Lower leg skin (tissue), 4 donors: ENCODE measurements at regions not wholly inside any gene's neighbourhood (a gene's known extent, or its start where the extent isn't known, plus 50 kb on each side); places are given as distances from the start of the nearest gene placed in this dataset.

Experiments used
- DNase-seq, 2 donors: peaks; one replicate each; pipeline ENCODE4 v3.0.0-alpha.2; 2019; ENCODE audit warnings: low spot score in 2 of 2
- H3K4me3 ChIP-seq: fragments of 200-600 bp; sonication (generic); 2 replicates; pipeline ENCODE4 v1.5.1; 2017; ENCODE audit warnings: mild to moderate bottlenecking, low read depth; ENCODE audit not compliant: poor library complexity, severe bottlenecking
- POLR2A ChIP-seq, 2 donors: fragments of 450-650 bp; IDR thresholded peaks; one replicate each; pipeline ENCODE4 v1.6.1; 2016 to 2017; ENCODE audit warnings: antibody characterized with exemption in 2 of 2, mild to moderate bottlenecking in 1 of 2, moderate library complexity in 1 of 2
- WGBS, 2 donors: methylation state at CpG; one replicate each; pipeline ENCODE4 v1.1.5; 2018; 5-methylcytosine and 5-hydroxymethylcytosine counted together
- intact Hi-C: fragments of 100-400 bp; cut with DNase I; formaldehyde crosslinking; loops from one replicate; pipeline ENCODE4 v1.15.0; 2023; ENCODE audit warnings: low total_unique reads
- TF ChIP-seq, protein P1 (sequence below), 3 donors: fragments of 450-650 bp; IDR thresholded peaks; one replicate each; pipeline ENCODE4 v1.5.1; 2016; ENCODE audit warnings: antibody characterized with exemption in 3 of 3, mild to moderate bottlenecking in 3 of 3, moderate library complexity in 2 of 3

DNA sequence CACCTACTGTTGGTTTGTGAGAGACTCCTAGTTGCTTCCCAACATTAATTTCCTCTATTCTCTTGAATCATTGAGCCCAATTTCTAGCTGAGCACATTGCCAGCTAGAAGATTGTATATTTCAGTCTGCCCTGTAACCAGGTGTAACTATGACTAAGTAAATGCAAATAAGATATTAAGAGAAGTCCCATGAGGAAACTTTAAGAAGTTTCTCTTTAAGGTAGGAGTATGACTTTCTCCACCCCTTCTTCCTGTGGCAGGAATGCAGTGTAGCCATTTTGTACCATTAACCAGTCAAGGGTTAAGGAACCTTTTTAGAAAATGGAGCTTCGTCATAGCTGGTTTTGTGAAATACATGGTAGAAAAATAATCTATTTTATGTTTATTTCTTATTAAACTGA is 534.2 kb upstream of the RGS18 start:
- intact Hi-C loops: no loop called here
- DNase-seq: no peak
- H3K4me3 ChIP-seq: no peak overlapping the region
- 81 to 91% methylated on average over 1 of the region's 1 CpG for WGBS, 2 donors
- no peak for TF ChIP-seq POLR2A (IDR thresholded peaks at IDR 0.05)
- TF ChIP-seq, protein P1, sequence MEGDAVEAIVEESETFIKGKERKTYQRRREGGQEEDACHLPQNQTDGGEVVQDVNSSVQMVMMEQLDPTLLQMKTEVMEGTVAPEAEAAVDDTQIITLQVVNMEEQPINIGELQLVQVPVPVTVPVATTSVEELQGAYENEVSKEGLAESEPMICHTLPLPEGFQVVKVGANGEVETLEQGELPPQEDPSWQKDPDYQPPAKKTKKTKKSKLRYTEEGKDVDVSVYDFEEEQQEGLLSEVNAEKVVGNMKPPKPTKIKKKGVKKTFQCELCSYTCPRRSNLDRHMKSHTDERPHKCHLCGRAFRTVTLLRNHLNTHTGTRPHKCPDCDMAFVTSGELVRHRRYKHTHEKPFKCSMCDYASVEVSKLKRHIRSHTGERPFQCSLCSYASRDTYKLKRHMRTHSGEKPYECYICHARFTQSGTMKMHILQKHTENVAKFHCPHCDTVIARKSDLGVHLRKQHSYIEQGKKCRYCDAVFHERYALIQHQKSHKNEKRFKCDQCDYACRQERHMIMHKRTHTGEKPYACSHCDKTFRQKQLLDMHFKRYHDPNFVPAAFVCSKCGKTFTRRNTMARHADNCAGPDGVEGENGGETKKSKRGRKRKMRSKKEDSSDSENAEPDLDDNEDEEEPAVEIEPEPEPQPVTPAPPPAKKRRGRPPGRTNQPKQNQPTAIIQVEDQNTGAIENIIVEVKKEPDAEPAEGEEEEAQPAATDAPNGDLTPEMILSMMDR (IDR thresholded peaks at IDR 0.05): no peak

DNA sequence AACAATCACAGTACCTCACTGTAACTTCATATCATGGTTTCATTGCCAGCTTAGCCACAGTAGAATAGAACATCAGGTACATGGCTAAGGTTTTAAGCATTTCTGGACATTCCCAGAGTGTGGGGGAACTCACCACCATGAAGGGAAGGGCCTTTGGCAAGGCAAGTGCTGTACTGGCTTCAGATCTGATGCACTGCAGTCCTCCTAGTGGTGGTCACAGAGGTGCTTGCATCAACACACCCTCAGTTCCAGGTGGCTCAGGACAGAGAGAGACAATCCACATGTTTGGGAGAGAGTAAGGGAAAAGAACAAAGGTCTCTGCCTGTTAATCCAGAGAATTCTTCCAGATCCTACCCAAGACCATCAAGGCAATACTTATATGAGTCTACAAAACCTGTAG is 528.4 kb upstream of the RGS18 start:
- no peak overlapping the region for H3K4me3 ChIP-seq
- TF ChIP-seq, protein P1 (IDR thresholded peaks at IDR 0.05): no peak
- no peak for TF ChIP-seq POLR2A (IDR thresholded peaks at IDR 0.05)
- DNase-seq: no peak
- intact Hi-C loops: no loop called here

DNA sequence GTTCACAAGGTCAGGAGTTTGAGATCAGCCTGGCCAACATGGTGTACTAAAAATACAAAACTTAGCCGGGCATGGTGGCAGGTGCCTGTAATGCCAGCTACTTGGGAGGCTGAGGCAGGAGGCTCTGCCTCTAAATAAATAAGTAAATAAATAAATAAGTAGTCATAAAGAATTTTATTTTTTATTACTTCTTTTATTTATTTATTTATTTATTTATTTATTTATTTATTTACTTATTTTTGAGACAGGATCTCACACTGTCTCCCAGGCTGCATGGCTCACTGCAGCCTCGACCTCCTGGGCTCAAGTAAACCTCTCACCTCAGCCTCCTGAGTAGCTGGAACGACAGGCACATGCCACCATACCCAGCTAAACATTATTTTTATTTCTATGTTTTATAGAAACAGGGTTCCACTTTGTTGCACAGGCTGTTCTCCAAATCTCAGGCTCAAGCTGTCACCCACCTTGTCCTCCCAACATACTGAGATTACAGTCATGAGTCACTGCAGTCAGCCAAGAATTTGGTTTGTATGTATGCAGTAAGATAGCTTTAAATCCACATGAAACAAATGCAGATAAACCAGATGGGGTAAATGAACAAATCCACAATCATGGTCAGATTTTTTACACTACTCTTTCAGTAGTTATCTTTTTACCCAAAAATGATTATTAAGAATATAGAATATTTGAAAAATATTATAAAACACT is 523.3 kb upstream of the RGS18 start:
- TF ChIP-seq POLR2A (IDR thresholded peaks at IDR 0.05): no peak
- TF ChIP-seq, protein P1 (IDR thresholded peaks at IDR 0.05): no peak
- 88 to 93% methylated on average over 3 of the region's 3 CpGs for WGBS, 2 donors
- no peak for DNase-seq
- intact Hi-C loops: no loop called here
- H3K4me3 ChIP-seq: no peak overlapping the region

DNA sequence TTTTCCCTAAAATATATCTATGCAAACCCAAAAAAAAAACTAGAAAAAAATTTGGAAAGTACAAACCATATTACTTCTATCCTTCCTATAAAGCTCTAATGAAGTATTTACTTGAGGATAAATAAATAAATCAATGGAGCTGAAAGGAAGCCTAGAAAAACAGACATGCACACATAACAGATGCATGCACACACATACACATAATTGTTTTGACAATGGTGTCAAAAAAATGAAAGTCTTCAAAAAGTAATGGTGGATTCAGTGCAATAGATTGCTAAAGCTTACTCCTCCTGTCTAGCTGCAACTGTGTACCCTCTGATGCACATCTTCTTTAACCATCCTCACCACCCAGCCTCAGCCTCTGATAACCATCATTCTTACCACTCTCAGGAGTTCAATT is 521.9 kb upstream of the RGS18 start:
- no peak for TF ChIP-seq POLR2A (IDR thresholded peaks at IDR 0.05)
- TF ChIP-seq, protein P1 (IDR thresholded peaks at IDR 0.05): no peak
- no peak for DNase-seq
- H3K4me3 ChIP-seq: no peak overlapping the region
- intact Hi-C loops: no loop called here

DNA sequence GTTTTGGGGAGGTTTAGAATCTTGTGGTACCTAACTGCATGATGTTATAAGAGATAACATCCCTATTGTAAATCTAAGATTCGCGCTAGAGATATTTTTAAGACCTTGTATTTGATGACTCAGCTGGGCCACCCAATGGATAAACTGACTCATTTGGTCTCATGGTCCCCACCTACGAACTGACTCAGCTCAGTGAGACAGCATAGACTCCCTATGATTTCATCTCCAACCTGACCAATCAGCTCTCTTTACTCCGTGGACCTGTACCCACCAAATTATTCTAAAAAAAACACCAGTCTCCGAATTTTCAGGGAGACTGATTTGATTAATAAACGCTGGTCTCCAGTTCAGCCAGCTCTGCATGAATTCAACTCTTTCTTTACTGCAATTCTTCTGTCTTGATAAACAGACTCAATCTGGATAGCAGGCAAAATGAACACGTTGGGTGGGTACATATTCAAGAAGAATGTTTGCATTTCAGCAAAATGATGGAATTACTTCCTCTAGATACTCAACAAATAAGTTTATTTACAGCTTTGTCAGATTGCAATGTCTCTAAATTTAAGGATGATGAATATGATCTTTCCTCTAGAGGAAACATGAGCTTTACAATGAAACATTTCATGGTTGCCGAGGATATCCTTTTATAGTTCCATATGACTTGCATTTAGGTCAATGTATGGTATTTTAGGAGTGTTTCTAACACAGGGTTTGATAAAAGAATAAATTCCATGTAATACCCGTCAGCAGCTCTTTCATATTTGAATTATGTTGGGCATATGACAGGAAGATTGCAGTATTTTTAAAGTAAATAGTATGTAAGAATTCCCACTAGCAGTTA is 516.6 kb upstream of the RGS18 start:
- no peak for TF ChIP-seq POLR2A (IDR thresholded peaks at IDR 0.05)
- TF ChIP-seq, protein P1 (IDR thresholded peaks at IDR 0.05): no peak
- intact Hi-C loops: no loop called here
- WGBS, 2 donors: 64 to 70% methylated on average over 9 of the region's 9 CpGs
- H3K4me3 ChIP-seq: no peak overlapping the region
- no peak for DNase-seq
